HG03571 (cell line): ENCODE measurements at regions not wholly inside any gene's neighbourhood (a gene's known extent, or its start where the extent isn't known, plus 50 kb on each side); places are given as distances from the start of the nearest gene placed in this dataset.

ENCODE experiments used
- ATAC-seq: cut with Tn5 transposase; IDR thresholded peaks from one replicate; pipeline ENCODE4 v1.9.1; 2021; ENCODE audit not compliant: unreplicated experiment

- ATAC-seq, result no peak
Measured at GRCh38 chr1:113219377-113219776, 146.4 kb downstream of the LRIG2 start.

- ATAC-seq, result no peak
Measured at GRCh38 chr1:113219828-113220227, 146.8 kb downstream of the LRIG2 start.

GRCh38 chr1:113223040-113223439 lies 150.0 kb downstream of the LRIG2 start:
- ATAC-seq, result no peak

GRCh38 chr1:113223546-113223945 lies 150.5 kb downstream of the LRIG2 start:
- no peak for ATAC-seq

- no peak for ATAC-seq
Measured at GRCh38 chr1:113226148-113226547, 153.2 kb downstream of the LRIG2 start.

GRCh38 chr1:113231866-113232265 lies 158.4 kb upstream of the MAGI3 start:
- ATAC-seq, result no peak

GRCh38 chr1:113233441-113233840 lies 156.9 kb upstream of the MAGI3 start:
- no peak for ATAC-seq

GRCh38 chr1:113241237-113241636 lies 149.1 kb upstream of the MAGI3 start:
- ATAC-seq, result no peak

- no peak for ATAC-seq
Measured at GRCh38 chr1:113242481-113242880, 147.8 kb upstream of the MAGI3 start.

- ATAC-seq, result no peak
Measured at GRCh38 chr1:113243529-113243928, 146.8 kb upstream of the MAGI3 start.

- ATAC-seq, result no peak
Measured at GRCh38 chr1:113244112-113244820, 146.0 kb upstream of the MAGI3 start.

GRCh38 chr1:113245252-113245651 lies 145.1 kb upstream of the MAGI3 start:
- no peak for ATAC-seq

- no peak for ATAC-seq
Measured at GRCh38 chr1:113246929-113247328, 143.4 kb upstream of the MAGI3 start.

GRCh38 chr1:113247355-113247754 lies 143.0 kb upstream of the MAGI3 start:
- no peak for ATAC-seq

- no peak for ATAC-seq
Measured at GRCh38 chr1:113247782-113248181, 142.5 kb upstream of the MAGI3 start.

GRCh38 chr1:113248494-113248893 lies 141.8 kb upstream of the MAGI3 start:
- no peak for ATAC-seq

GRCh38 chr1:113250161-113250560 lies 140.2 kb upstream of the MAGI3 start:
- no peak for ATAC-seq

- ATAC-seq, result no peak
Measured at GRCh38 chr1:113252166-113252565, 138.1 kb upstream of the MAGI3 start.

- no peak for ATAC-seq
Measured at GRCh38 chr1:113253187-113253586, 137.1 kb upstream of the MAGI3 start.

GRCh38 chr1:113253590-113253989 lies 136.7 kb upstream of the MAGI3 start:
- no peak for ATAC-seq

- no peak for ATAC-seq
Measured at GRCh38 chr1:113255038-113255719, 135.1 kb upstream of the MAGI3 start.

- no peak for ATAC-seq
Measured at GRCh38 chr1:113255720-113256347, 134.5 kb upstream of the MAGI3 start.
